Activated gamma-delta T cell treated with Interleukin-2 at 50 U/mL for 16 hours (primary cell): ENCODE measurements at regions not wholly inside any gene's neighbourhood (a gene's known extent, or its start where the extent isn't known, plus 50 kb on each side); places are given as distances from the start of the nearest gene placed in this dataset.
"Not testable (repeated sequence)": the region's sequence is repeated elsewhere in the genome, so short reads cannot be mapped to it uniquely, and the experiment has no call there.

Experiments
- DNase-seq: peaks from one replicate; pipeline ENCODE4 v3.0.0-alpha.2; 2020

DNA sequence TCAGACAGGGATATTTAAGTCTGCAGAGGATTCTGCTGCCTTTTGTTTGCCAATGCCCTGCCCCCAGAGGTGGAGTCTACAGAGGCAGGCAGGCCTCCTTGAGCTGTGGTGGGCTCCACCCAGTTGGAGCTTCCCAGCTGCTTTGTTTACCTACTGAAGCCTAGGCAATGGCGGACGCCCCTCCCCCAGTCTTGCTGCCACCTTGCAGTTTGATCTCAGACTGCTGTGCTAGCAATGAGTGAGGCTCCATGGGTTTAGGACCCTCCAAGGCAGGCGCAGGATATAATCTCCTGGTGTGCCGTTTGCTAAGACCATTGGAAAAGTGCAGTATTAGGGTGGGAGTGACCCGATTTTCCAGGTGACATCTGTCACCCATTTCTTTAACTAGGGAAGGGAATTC lies 132.7 kb downstream of the UNC93B1 start:
- DNase-seq = not testable (repeated sequence)

DNA sequence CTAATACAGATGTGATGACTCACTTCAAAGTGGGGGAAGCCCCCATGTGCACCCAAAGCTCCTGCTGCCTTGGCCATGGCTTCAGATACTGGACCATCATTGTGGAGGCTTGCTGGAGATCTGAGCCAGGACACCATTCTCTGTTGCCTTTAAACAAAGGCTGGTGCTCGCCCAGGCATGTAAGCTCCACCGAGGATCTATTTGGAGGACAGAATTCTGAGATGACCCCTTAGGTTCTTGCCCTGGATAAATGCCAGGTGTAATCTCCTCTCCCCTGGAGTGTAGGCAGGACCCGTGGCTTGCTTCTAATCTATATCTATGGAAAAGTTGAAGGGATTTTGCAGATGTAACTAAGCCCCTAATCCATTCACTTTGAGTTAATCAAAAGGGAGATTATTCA lies 141.0 kb downstream of the UNC93B1 start:
- DNase-seq = not testable (repeated sequence)

GRCh38 chr11:67859513-67860161 lies 144.3 kb downstream of the UNC93B1 start:
- DNase-seq = peak; percentile 35

DNA sequence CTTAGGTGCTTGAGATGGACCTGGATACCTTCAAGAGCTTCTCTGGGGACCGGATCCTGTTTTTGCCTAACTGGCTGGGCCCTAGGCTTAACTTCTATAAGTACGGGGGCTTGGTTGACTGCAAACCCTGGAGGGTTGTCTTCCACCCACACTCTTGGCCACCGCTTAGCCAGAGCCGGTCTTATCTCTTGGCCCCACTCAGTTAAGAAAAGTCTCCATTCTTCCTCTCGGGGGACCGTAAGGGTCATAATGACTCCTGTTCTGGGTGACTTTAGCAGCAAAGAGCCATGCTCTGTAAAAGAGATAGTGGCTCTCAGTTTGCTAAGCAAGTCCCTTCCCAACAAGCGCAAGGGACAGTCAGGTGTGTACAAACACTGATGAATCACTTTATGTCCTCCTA lies 153.2 kb downstream of the UNC93B1 start:
- not testable (repeated sequence) for DNase-seq

DNA sequence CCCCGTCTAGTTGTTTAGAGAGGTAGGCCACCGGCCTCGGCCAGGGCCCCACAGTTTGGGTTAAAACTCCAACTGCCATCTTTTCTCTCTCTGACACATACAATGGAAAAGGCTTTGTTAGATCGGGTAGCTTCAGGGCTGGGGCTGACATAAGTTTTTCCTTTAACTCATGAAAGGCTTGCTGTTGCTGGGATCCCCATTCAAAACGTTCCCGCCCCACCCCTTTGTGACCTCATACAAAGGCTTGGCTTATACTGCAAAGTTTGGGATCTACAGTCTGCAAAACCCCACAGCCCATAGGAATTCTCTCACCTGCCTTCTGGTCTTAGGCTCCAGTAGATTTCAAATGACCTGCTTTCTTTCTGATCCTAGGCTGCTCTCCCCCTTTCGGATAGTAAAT lies 154.1 kb downstream of the UNC93B1 start:
- DNase-seq = not testable (repeated sequence)

DNA sequence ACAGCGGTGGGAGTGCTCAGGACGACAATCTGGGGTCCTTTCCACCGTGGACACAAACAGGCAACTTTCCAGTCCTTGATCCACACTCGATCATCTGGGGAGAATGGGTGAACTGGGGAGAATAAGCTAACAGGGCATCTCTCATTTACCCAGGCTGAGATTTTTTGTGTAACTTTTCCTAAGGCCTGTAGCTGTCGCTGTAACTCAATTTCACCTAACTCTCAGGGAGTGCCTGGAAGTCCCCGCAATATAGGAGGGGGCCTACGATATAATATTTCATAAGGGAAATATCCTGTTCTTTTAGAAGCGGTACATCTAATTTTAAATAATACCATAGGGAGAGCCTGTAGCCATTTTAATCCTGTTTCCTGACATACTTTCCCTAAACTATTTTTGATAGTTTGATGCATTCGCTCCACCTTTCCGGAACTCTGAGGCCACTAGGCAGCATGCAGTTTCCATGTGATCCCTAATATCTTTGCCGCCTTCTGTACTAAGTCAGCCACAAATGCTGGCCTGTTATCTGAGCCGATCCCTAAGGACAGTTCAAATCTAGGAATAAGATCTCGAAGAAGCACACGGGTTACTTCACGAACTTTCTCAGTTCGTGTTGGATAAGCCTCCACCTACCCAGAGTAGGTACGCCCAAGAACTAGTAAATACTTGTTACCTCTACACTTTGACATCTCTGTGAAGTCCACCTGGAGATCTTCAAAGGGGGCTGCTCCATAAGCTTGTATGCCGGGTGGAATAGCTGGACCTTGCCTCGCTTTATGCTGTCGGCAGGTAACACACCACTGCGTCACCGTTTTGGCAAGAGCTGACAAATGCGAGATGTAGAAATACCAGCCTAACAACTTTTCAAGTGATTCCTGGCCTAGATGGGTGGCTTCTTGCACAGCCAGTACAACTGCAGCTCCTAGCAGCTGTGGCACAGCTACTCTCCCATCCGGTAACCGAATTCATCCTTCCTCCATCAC lies 155.7 kb downstream of the UNC93B1 start:
- DNase-seq = not testable (repeated sequence)

- not testable (repeated sequence) for DNase-seq
Measured at GRCh38 chr11:67846303-67846702, 157.6 kb downstream of the UNC93B1 start.

DNA sequence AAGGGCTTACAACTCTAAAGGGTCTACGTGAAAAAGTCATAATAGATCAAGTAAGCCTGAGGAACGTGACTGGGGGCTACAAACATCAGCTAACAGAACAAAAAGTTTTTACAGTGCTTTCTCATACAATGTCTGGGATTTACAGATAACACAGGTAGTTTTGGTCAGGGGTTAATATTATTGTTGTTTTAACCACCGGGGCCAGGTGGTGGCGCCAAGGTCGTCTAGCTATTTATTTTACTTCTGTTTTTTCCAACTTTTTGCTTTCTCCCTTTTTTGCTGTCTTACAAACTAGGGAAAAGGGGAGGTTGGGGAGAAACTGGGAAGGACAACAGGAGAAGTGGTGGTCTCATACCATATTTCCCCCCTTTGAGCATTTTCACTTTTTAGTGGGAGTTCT lies 158.6 kb downstream of the UNC93B1 start:
- DNase-seq = not testable (repeated sequence)

DNA sequence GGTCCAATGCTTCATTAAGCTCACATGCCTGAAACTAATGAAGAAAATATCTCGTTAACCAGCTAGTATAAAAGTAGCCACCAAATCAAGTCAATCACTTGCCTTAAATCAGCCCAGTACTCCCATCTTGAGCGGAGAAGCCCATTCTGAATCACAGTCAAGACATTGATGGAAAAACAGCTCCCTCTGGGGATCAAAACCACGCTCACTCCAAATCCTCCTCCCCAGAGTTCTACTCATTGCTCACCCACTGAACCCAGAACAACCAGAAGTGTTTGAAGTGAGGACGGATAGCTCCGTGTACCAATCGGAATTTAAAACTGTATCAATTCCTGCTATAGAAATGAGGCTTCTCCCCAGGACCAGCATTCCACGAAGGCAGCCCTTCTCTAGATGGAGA lies 163.3 kb downstream of the UNC93B1 start:
- not testable (repeated sequence) for DNase-seq

- not testable (repeated sequence) for DNase-seq
Measured at GRCh38 chr11:67830152-67830551, 155.7 kb upstream of the ALDH3B2 start.

GRCh38 chr11:67826951-67827296 lies 152.5 kb upstream of the ALDH3B2 start:
- not testable (repeated sequence) for DNase-seq

- peak; percentile 12 for DNase-seq
Measured at GRCh38 chr11:67826028-67826950, 151.9 kb upstream of the ALDH3B2 start.

GRCh38 chr11:67824861-67825260 lies 150.4 kb upstream of the ALDH3B2 start:
- DNase-seq = not testable (repeated sequence)

DNA sequence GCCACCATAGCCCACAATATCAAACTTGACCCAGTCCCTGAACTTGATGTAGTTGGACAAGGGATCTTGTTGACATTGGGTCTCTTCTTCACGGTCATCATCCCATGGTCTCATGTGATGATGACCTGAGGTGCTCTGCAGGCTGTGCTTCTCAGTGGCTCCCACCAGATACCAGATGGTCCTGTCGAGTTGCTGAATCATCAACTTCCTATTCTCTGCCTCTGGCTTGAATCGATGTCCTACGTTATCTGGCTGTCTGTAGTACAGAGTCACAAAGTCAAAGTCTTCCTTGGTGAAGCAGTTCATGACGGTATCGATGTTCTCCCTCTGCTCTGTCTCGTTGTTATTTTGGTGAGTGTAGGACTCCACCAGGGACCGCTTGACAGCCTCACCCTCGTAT lies 145.7 kb upstream of the ALDH3B2 start:
- DNase-seq = no peak

DNA sequence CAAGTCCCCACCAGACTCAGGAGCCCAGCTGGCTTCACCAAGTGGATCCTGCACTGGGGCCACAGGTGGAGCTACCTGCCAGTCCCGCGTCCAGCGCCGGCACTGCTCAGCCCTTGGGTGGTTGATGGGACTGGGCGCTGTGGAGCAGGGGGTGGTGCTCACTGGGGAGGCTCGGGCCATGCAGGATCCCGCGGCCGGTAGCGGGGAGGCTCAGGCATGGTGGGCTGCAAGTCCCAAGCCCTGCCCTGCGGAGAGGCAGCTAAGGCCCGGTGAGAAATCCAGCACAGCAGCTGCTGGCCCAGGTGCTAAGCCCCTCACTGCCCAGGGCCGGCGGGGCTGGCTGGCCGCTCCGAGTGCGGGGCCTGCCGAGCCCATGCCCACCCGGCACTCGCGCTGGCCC lies 143.1 kb upstream of the ALDH3B2 start:
- DNase-seq = not testable (repeated sequence)

- not testable (repeated sequence) for DNase-seq
Measured at GRCh38 chr11:67809301-67809700, 134.9 kb upstream of the ALDH3B2 start.

- DNase-seq = not testable (repeated sequence)
Measured at GRCh38 chr11:67807896-67808295, 133.5 kb upstream of the ALDH3B2 start.

DNA sequence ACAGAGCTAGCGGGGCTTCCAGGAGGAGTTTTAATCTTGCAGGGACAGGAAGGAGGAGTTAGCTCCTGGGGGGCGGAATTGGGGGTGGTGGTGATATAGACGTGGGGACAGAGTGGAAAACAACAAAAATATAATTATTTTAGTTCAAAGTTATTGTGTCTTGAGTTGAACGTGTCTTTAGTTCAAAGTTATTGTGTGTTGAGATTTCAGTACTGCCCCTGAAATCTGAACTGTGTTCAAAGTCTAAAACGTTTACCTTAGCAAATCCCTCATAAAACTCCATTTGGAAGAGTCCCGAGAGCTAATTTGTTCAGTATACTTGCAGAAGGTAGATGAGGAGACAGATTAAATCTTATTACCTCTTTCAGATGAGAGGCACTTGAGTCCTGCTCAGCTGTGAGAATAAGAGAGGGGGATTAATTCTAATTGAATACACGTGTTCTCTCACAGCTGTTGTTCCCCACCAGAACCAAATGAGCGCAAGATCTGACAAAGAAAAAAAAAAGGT lies 132.4 kb upstream of the ALDH3B2 start:
- DNase-seq = not testable (repeated sequence)

DNA sequence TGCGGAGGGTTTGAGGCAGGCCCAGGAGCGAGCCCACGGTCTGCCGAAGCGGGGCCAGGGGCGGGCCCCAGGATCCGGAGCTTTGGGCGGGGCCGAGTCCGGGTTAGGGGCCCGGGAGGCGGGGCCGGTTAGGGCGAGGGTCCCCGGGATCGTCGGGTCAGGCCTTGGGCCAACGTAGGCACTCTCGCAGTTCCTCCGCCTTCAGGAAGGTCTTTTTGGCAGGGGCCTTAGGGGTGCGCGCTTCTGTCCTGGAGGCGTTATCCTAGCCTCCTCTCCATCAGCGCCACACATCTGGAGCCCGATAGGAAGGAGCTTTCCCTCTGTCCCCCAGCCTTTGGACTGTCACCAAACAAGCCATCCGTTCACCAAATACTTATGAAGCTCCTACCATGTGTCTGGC lies 131.8 kb upstream of the ALDH3B2 start:
- not testable (repeated sequence) for DNase-seq

GRCh38 chr11:67805253-67806126 lies 131.1 kb upstream of the ALDH3B2 start:
- peak; percentile 95 for DNase-seq

GRCh38 chr11:67804435-67805252 lies 130.2 kb upstream of the ALDH3B2 start:
- DNase-seq = not testable (repeated sequence)
